ENCODE measurements at regions not wholly inside any gene's neighbourhood (a gene's known extent, or its start where the extent isn't known, plus 50 kb on each side); places are given as distances from the start of the nearest gene placed in this dataset.

- TF ChIP-seq EZH2 (IDR thresholded peaks at IDR 0.05; ENCODE audit: low read length, missing control alignments) (no peak), CTCF (conservative IDR thresholded peaks at IDR 0.05 in 1 of 2, IDR thresholded peaks at IDR 0.05 in 1 of 2; ENCODE audit: low read depth in 1 of 2, low read length in 2 of 2) (no peak)
- H3K27ac ChIP-seq (ENCODE audit: insufficient read depth, low read length), result no peak overlapping the region
- no peak overlapping the region for H3K4me2 ChIP-seq (ENCODE audit: extremely low read depth, insufficient read depth, low read length)
- H3K9me3 ChIP-seq (ENCODE audit: control insufficient read depth, insufficient read depth, low read depth, low read length), result no peaks in the 10 kb centered on the region
- H3K4me1 ChIP-seq (ENCODE audit: control insufficient read depth, extremely low read depth, insufficient read depth, low read length), result peaks cover 35% of the 10 kb centered on the region
- no peaks in the 10 kb centered on the region for H3K79me2 ChIP-seq (ENCODE audit: control insufficient read depth, insufficient read depth, low read length)
- no peak overlapping the region for H3K4me3 ChIP-seq (replicated peaks in 1 of 4; ENCODE audit: control extremely low read depth in 1 of 4, insufficient read depth in 1 of 4, low read depth in 3 of 4, low read length in 4 of 4)
- no peaks in the 10 kb centered on the region for H4K20me1 ChIP-seq (ENCODE audit: control insufficient read depth, extremely low read depth, insufficient read depth, low read length)
- no peak overlapping the region for H3K9ac ChIP-seq (ENCODE audit: insufficient read depth, low read length)
- DNase-seq (ENCODE audit: low read depth in 2 of 2), result no peak
- H2AFZ ChIP-seq (ENCODE audit: low read length), result no peak overlapping the region
- no peaks in the 10 kb centered on the region for H3K36me3 ChIP-seq (ENCODE audit: control insufficient read depth, insufficient read depth, low read length)
- H3K27me3 ChIP-seq (ENCODE audit: control insufficient read depth, insufficient read depth, low read length), result no peaks in the 10 kb centered on the region
These were observed 107.2 kb downstream of the C16orf95 start for GRCh38 chr16:87209808-87210512.

- H2AFZ ChIP-seq (ENCODE audit: low read length), result no peak overlapping the region
- no peak overlapping the region for H3K9ac ChIP-seq (ENCODE audit: insufficient read depth, low read length)
- no peaks in the 10 kb centered on the region for H3K9me3 ChIP-seq (ENCODE audit: control insufficient read depth, insufficient read depth, low read depth, low read length)
- H4K20me1 ChIP-seq (ENCODE audit: control insufficient read depth, extremely low read depth, insufficient read depth, low read length), result no peaks in the 10 kb centered on the region
- H3K4me3 ChIP-seq (replicated peaks in 1 of 4; ENCODE audit: control extremely low read depth in 1 of 4, insufficient read depth in 1 of 4, low read depth in 3 of 4, low read length in 4 of 4), result no peak overlapping the region
- TF ChIP-seq CTCF (conservative IDR thresholded peaks at IDR 0.05 in 1 of 2, IDR thresholded peaks at IDR 0.05 in 1 of 2; ENCODE audit: low read depth in 1 of 2, low read length in 2 of 2) (no peak), EZH2 (IDR thresholded peaks at IDR 0.05; ENCODE audit: low read length, missing control alignments) (no peak)
- H3K27ac ChIP-seq (ENCODE audit: insufficient read depth, low read length), result peak overlapping the region; percentile 34
- no peaks in the 10 kb centered on the region for H3K27me3 ChIP-seq (ENCODE audit: control insufficient read depth, insufficient read depth, low read length)
- H3K36me3 ChIP-seq (ENCODE audit: control insufficient read depth, insufficient read depth, low read length), result no peaks in the 10 kb centered on the region
- peaks cover 35% of the 10 kb centered on the region for H3K4me1 ChIP-seq (ENCODE audit: control insufficient read depth, extremely low read depth, insufficient read depth, low read length)
- H3K79me2 ChIP-seq (ENCODE audit: control insufficient read depth, insufficient read depth, low read length), result no peaks in the 10 kb centered on the region
- no peak overlapping the region for H3K4me2 ChIP-seq (ENCODE audit: extremely low read depth, insufficient read depth, low read length)
- DNase-seq (ENCODE audit: low read depth in 2 of 2), result peak; percentile 40 to 67
These were observed 106.3 kb downstream of the C16orf95 start for GRCh38 chr16:87210894-87211293.

- H3K27me3 ChIP-seq (ENCODE audit: control insufficient read depth, insufficient read depth, low read length), result no peaks in the 10 kb centered on the region
- no peaks in the 10 kb centered on the region for H3K36me3 ChIP-seq (ENCODE audit: control insufficient read depth, insufficient read depth, low read length)
- H3K27ac ChIP-seq (ENCODE audit: insufficient read depth, low read length), result peak overlapping the region; percentile 53
- DNase-seq (ENCODE audit: low read depth in 2 of 2), result peak in 1 of 2 donors; percentile 72
- no peak overlapping the region for H3K4me3 ChIP-seq (replicated peaks in 1 of 4; ENCODE audit: control extremely low read depth in 1 of 4, insufficient read depth in 1 of 4, low read depth in 3 of 4, low read length in 4 of 4)
- no peaks in the 10 kb centered on the region for H4K20me1 ChIP-seq (ENCODE audit: control insufficient read depth, extremely low read depth, insufficient read depth, low read length)
- H3K9me3 ChIP-seq (ENCODE audit: control insufficient read depth, insufficient read depth, low read depth, low read length), result no peaks in the 10 kb centered on the region
- no peak overlapping the region for H3K4me2 ChIP-seq (ENCODE audit: extremely low read depth, insufficient read depth, low read length)
- H2AFZ ChIP-seq (ENCODE audit: low read length), result no peak overlapping the region
- no peak for TF ChIP-seq CTCF (conservative IDR thresholded peaks at IDR 0.05 in 1 of 2, IDR thresholded peaks at IDR 0.05 in 1 of 2; ENCODE audit: low read depth in 1 of 2, low read length in 2 of 2)
- TF ChIP-seq EZH2 (IDR thresholded peaks at IDR 0.05; ENCODE audit: low read length, missing control alignments), result no peak
- H3K79me2 ChIP-seq (ENCODE audit: control insufficient read depth, insufficient read depth, low read length), result no peaks in the 10 kb centered on the region
- H3K4me1 ChIP-seq (ENCODE audit: control insufficient read depth, extremely low read depth, insufficient read depth, low read length), result peaks cover 26% of the 10 kb centered on the region
- H3K9ac ChIP-seq (ENCODE audit: insufficient read depth, low read length), result no peak overlapping the region
These were observed 105.2 kb downstream of the C16orf95 start for GRCh38 chr16:87212026-87212425.
